HG02610 (cell line): ENCODE measurements at regions not wholly inside any gene's neighbourhood (a gene's known extent, or its start where the extent isn't known, plus 50 kb on each side); places are given as distances from the start of the nearest gene placed in this dataset.

Experiments used
- ATAC-seq: cut with Tn5 transposase; IDR thresholded peaks from one replicate; pipeline ENCODE4 v1.9.1; 2021; ENCODE audit warnings: mild to moderate bottlenecking, moderate library complexity; ENCODE audit not compliant: unreplicated experiment

DNA sequence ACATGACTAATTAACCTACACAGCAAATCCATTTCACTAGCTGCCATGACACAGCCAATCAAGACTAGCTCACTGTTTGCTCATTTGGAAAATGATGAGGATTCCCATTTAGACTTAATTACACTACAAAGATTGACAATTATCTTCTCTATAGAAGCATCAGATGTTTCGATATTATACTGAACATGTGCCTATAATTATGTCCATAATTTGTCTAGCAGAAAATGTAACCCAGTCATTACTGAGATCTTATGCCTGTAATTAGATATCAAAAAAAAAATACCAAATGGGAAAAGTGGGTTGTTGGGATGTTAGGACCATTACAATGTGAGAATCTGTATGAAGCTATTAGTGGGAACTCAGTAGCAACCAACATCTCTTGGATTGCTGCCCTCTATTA is 344.2 kb upstream of the MCTP2 start:
- ATAC-seq, result no peak

DNA sequence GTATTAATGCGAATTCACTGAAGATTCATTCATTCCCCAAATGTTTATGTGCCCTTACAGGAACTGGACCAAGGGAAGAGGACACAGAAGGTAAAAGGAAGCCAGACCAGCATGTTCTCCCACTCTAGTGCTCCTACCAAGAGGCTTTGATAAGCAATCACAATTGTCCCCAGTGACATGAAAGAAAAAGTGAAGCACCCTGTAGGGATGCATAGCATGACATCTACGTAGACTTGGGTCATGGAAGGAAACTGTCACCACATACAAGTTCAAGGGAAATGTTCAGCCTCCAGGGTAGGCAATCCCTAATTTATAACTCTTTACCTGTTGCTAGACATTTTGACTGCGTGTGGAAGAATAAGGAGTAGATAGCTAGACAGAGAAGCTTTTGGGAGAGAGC is 348.6 kb upstream of the MCTP2 start:
- ATAC-seq, result no peak

DNA sequence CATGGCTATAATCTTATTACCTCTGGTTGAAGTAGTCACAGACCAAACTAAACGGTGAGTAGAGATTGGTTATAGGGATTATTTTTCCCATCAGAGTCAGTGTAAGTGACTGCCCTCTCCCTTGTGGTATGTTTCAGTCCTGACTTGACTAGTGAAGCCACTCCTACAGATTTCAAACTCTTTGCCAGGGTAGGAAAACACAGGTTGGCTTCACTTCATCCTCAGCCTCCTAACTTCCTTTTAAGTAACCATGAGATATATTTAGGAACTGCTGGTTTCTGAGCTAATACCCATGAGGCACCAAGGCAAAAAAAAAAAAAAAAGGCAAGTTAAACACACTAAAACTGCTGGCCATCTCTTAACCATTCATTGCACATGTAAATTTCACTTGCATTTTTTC is 349.2 kb upstream of the MCTP2 start:
- ATAC-seq, result no peak

DNA sequence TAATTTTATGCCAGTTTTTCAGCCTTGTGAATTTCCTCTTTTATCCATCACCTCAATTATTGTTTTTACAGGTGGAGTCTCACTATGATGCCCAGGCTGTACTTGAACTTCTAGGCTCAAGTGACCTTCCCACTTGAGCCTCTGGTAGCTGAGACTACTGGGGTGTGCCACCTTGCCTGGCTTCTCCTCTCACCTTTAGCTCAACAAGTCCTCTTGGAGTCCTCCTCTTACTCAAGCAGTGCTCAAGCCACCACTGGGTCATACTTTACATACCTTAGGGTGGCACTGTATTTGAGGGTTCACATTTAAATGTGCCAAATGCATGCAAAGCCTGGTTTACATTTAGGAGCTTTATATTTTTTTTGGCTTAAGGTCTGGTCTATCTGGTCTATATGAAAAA is 350.1 kb upstream of the MCTP2 start:
- ATAC-seq, result no peak

DNA sequence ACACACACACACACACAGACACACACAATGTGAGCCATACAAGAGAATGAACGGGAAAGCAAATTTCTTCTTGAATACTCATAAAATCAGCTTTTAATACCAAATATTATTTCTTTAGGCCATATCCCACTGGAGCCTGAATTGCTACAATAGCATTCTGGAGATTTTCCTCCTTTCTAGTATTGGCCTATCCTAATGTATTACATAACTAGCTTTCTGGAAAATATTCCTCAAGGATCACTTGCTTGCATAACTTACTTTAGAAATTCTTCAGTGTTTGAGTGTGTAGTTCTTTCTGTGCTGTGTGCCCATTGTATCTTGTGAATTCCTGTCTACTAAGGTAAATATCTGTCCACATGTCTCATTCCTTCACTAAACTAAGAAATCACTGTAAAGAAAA is 351.0 kb upstream of the MCTP2 start:
- no peak for ATAC-seq

DNA sequence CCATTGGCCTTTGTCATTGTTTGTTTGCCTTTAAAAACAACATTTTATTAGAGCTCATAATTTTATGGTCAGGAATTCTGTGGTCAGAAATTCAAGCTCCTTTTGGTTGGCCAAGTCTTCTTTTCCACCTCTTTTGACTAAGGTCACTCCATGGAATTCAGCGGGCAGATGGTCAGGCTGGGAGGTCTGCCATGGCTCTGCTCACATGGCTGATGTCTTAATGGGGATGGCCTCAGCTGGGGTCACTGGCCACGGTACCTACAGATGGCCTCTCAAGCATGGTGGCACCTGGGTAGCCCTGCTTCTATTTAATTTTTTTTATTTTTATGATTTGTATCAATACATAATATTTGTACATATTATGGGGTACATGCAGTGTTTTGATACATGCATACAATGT is 360.8 kb upstream of the MCTP2 start:
- no peak for ATAC-seq

DNA sequence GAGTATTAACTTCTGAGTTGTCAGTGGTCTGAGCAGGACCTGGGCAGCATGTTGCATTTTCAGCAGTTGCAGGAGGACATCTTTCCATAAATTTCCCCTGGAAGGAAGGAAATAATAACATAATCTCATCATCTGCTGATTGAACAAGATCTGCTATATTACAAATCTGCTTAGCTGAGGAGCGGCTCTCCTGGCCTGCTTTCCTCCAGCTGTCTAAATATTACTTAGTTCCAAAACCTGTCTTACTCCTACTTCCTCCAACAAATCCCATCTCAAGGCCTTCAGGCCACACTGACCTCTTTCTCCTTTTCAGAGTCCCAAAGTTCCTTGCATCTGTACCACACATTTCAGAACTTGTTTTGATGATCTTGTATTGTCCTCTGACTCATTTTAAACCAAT is 364.4 kb upstream of the MCTP2 start:
- ATAC-seq, result no peak

DNA sequence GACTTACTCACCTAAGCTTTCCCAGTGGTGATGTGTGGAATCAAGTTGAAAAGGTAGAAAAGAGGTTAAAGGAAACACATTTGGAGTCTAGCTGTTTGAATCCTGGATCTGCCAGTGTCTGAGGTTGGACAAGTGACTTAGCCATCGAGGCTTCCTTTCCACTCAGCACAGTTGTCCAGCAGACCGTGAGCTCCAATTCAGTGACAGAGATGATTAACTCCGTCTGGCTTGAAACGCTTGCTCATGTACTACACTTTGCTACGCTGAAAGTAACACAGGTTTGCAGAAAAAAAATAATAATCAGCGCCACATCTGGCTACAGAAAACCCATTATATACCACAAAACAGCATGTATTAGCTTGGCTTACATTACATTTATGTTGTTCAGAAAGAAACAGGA is 364.9 kb upstream of the MCTP2 start:
- no peak for ATAC-seq

DNA sequence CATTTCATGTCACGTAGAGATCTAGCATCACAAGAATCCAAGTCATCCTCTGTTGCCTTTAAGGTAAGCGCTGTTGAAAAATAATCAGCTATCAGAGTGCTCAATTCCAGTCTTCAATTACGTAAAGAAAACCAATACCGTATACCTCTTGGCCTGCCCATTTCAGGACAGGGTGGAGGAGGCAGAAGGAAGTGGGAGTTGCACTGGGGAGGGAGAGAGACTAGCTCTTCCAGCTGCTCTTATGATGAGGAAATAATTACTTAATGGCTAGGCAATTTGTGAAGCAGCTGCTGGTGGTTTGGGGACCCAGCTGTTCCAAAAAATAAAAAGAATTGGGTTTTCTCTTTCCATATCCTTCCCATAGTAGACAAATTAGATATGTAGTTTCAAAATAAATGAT is 365.8 kb upstream of the MCTP2 start:
- no peak for ATAC-seq

DNA sequence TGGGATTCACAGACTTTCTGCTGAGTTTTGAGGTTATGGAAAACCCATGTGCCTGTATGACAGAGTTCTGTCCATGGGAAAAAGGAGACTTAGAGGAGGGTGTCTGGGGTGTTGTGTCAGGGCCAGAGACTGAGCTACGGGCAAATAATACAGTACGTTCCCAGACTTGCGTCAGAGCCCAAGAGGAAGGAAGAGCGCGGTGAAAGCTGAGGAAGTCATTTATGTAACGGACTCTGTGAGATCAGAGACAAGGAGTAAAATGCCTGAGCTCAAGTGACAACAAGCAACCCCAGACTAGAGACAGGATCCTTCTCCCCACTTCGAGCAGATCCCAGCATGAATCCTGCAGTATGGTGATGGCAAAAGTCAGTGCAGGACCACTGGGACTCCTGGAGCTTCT is 368.6 kb upstream of the MCTP2 start:
- ATAC-seq, result no peak

DNA sequence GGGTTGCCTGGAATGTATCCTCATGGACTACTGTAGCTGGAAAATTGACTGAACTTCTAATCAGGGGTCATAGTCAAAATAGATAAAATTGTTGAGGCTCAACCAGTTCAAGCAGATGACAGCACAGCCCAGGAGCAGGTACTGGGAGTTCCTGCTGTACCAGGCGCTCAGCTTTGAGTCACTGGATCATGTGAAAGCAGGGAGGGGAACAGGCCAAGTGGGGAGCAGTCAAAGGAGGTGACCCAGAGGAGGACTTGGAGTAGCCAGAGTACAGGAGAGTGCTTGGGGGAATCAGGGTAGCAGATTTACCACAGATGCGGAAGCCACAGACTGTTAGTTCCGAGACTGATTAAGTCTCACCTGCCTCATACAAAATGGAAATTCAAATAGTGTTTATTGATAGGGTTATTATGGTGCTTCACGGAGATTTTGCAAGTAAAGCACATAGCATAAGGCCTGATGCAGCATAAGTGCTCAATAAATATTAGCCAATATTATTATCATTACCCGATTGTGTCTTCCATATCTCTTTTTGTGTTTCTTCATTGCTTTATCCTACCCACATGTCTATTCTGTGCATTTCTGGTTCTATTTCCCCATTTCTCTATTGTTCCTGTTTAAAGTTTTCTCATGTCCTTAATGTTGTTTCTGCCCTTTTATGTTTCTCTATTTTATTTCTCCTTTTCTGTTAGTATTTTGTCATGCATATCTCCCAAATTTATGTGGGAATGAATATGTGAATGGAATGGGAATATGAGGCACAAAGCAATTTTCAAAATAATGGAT is 369.2 kb upstream of the MCTP2 start:
- ATAC-seq, result no peak

DNA sequence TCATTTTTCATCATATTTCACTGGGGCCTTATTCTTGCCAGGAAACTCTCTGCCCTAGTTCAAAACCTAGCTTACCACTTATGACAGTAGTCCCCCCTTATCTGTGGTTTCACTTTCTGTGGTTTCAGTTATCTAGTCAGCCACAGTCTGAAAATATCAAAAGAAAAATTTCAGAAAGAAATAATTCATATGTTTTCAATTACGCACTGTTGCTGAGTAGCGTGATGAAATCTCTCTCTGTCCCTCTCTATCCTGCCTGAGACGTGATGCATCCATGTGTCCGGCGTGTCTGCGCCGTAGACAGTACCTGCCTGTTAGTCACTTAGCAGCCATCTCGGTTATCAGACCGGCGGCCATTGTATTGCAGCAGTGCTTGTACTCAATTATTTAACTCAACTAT is 369.9 kb upstream of the MCTP2 start:
- ATAC-seq, result peak; percentile 52

DNA sequence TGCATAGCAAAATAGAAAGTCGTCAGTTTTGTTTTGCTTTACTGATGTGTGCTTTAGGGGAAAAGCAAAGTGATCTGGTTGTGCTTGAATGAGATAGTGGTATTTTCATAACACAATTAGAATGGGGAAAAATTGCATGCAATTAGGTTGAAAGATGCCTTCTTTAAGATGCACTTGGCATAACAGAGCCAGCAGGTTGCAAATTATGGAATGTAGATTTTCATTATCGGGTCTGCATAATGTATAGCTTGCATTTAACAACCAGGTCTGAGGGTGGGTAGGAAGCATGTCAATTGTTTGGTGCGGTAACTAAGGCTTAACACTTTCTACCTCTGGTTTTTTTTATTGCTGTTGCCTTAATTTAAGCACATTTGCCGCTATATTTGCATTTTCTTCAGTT is 370.7 kb upstream of the MCTP2 start:
- no peak for ATAC-seq

DNA sequence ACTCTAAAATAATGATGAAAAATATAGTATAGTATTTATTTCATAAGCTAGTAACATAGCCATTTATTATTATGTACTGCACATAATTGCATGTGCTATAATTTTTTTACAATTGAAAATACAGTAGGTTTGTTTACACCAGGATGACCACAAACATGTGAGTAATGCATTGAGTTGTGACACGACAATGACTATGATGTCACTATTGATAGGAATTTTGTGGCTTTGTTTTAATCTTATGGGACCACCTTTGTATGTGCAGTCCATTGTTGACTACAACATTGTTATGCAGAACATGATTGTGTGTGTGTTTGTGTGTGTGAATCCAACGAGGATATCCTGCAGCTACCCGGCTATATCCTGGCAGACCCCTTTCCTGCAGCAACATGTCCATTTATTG is 372.2 kb upstream of the MCTP2 start:
- ATAC-seq, result no peak

DNA sequence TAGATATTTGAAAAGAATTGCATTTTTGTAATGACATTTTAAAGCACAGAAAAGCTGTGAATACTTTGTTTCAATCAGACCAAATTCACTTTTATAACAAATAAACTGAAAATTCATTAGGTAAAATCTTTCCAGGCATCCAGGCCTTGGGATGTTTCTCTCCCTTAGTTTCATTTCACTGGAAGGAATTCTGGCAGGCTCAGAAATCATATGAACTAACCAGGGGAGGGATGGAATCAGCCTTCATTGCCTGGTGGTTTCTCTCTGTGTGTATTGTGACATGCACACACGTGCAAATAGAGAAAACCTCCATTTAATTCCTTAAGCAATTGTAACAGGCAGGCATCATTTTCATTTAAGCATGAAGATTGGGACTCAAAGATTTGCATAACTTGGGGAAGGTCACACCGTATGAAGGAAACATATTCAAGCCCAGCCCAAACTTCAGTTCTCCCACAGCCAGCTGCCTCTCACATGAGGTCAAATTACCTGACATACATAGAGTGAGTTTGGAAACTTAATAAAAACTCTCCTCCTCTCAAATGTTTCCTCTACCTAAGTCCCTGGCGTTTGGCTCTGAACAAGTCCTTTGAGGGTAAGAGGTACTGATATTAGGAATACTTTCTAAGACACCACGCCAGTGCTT is 376.1 kb upstream of the MCTP2 start:
- no peak for ATAC-seq

DNA sequence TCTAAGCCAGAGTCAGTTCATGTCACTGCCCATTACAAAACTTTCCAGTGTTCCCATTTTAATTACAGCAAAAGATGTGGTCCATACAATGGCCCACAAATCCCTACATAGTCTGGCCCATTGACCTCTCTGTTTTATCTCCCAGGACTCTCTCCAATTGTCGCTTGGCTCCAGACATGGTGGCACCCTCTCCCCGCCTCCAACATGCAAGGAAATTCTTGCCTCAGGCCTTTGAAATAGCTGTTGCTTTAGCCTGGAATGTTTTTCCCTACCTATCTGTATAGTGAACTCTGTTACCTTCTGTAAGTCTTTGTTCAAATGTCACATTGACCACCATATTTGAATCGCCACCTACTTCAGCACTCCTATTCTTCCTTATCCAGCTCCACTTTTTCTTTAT is 377.3 kb upstream of the MCTP2 start:
- no peak for ATAC-seq

DNA sequence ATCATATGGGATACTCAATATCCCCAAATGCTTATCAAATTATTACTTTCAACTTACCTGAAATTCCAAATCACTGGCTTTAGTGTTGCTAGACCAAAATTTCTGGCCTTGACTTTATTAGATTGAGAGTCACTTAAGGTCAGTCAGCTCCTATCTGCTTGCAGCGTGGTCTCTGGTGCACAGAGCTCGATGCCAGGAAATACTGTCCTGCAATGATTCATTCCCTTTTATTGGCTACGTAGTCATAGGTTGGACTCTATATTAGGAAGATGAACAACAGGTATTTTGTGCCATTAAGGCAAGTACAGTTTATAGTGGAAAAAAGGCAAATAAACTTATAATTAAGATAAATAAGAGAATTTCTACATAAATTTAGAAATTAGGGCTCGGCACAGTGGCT is 378.6 kb upstream of the MCTP2 start:
- ATAC-seq, result no peak

DNA sequence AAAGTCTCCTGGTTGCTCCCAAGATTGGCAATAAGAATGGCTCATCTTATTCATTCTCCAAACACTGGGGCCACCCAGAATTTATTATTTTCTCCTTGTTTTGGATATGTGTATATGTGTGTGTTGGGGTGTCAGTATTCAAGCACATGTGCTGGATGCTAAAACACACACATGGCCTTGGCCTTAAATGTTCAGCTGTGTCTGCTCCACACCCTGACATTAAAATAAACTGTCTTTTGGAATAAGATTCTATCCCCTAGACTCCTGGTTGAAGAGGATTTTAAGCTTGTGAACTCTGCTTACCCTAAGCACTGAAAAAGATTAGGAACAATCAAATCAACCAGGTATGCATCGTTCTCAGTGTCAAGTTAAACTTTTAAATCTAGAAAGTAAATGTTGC is 382.9 kb upstream of the MCTP2 start:
- no peak for ATAC-seq

DNA sequence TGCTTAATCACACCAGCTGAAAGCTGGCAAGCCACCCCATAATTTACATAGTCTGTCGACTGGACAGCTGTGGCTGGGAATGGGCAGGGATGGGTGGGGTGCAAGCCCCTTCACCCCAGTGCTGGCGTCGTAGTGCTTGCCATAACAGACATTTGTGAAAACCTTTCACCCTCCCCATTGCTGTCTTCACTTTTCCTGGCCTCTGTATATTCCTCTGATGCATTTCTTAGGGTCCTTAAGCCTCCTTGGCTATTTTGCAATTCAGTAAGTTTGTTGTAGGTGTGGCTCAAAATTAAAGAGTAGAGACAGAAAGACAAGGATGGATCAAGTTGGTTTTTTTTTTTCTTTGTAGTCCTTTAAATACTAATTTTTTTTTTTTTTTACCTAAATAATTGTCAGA is 383.3 kb upstream of the MCTP2 start:
- no peak for ATAC-seq

DNA sequence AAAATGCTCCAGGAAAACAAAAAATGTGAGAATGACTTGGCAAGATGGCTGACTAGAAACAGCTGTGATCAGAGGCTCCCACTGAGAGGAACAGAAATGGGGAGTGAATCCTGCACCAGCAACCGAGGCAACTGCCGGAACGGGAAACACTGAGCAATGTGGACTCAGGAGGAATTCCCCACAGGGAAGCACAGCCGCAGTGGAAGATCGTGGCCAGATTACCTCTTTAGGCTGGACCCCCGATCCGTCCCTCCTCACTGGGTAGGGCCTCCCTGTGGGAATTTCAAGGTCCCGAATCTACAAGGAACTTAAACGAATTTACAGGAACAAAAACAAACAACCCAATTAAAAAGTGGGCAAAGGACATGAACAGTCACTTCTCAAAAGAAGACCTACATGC is 385.2 kb upstream of the MCTP2 start:
- ATAC-seq, result no peak

DNA sequence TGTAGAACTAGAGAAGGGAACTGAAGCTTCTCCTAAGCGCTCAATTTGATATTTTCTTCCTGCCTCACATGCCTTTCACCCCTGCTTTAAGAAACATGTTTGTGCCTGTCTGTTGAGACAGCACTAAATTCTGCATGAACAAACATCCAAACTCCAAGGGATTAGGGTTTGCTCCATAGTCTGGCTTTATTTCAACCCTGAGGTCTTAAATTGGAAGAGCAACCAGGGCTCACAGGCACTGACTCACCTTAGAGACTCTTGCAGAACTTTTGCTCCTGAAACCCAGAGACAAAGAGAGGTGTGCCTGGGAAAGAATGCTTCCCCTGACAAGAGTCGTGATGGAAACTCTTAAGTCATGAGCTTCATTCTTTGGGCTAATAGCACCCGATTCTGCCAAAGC is 393.9 kb upstream of the MCTP2 start:
- no peak for ATAC-seq

DNA sequence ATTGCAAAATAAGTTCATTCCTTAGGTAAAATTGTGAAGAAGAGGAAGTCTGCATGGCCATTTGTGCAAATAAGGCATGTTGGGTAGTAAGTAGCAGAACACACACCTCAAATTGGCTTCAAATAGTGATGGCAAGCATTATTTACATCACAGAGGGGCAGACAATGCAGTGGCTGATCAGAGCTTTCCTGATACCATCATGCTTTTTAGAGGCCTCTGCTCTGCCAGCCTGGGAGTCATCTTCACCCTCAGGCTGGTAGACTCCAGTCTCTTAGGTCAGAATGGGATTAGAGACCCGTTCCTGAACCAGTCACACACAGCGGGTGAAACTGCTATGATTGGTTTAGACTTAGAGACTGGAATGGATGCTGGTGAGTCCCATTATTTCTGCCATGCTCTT is 396.0 kb upstream of the MCTP2 start:
- ATAC-seq, result no peak

DNA sequence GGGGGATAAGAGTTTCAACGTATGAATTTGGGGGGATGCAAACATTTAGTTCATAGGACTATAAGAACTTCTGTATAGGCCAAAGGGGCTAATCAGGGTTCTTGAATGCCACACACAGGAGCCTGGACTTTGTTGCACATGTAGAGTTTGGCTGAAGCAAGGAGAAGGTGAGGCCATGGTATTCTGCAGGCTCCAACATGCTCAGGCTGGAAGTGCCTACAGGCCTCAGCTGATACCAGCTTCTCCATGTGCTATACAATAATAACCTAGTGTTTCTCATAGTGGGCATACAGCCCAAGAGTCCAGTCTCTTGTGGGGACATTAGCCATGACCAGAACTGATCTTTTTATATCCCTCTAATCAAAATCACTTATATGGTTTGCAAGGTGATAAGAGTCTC is 399.7 kb upstream of the MCTP2 start:
- no peak for ATAC-seq
